Kidney (tissue), 13 donors: ENCODE measurements at regions not wholly inside any gene's neighbourhood (a gene's known extent, or its start where the extent isn't known, plus 50 kb on each side); places are given as distances from the start of the nearest gene placed in this dataset.

Experiments used
- DNase-seq, 5 donors: peaks; one replicate each; pipeline ENCODE4 v3.0.0-alpha.2; 2013 to 2020
- FAIRE-seq: peaks from 2 replicates; lab custom pipeline; 2012; peaks lifted over from hg19 to GRCh38; lab: Jason Lieb, UNC
- H3K27ac ChIP-seq, 2 donors: one replicate each; pipeline ENCODE4 v1.7.0; 2013; ENCODE audit warnings: low read depth in 2 of 2, low read length in 2 of 2, inconsistent platforms in 1 of 2
- H3K27me3 ChIP-seq: one replicate; pipeline ENCODE4 v1.7.1; 2013; ENCODE audit warnings: low read length, inconsistent platforms; ENCODE audit not compliant: control insufficient read depth, insufficient read depth
- H3K36me3 ChIP-seq, 3 donors: one replicate each; pipeline versions ENCODE4 v1.7.0 to v1.7.1; 2013; ENCODE audit warnings: low read length in 3 of 3, control low read depth in 1 of 3, inconsistent platforms in 1 of 3; ENCODE audit not compliant: insufficient read depth in 3 of 3, control insufficient read depth in 2 of 3
- H3K4me1 ChIP-seq, 3 donors: one replicate each; pipeline versions ENCODE4 v1.7.0 to v1.7.1; 2013; ENCODE audit warnings: low read length in 3 of 3, inconsistent platforms in 1 of 3, low read depth in 1 of 3; ENCODE audit not compliant: control insufficient read depth in 2 of 3, insufficient read depth in 2 of 3
- H3K4me3 ChIP-seq, 3 donors: one replicate each; pipeline versions ENCODE4 v1.7.0 to v1.8.1; 2013; ENCODE audit warnings: low read length in 3 of 3, control low read depth in 1 of 3, inconsistent platforms in 1 of 3
- H3K9ac ChIP-seq, 3 donors: one replicate each; pipeline versions ENCODE4 v1.7.0 to v1.7.1; 2013; ENCODE audit warnings: low read length in 3 of 3, control low read depth in 1 of 3, inconsistent platforms in 1 of 3
- H3K9me3 ChIP-seq, 3 donors: one replicate each; pipeline versions ENCODE4 v1.7.0 to v1.7.1; 2013; ENCODE audit warnings: low read length in 3 of 3, control low read depth in 1 of 3, inconsistent platforms in 1 of 3; ENCODE audit not compliant: control insufficient read depth in 2 of 3, insufficient read depth in 1 of 3
- intact Hi-C: fragments of 100-400 bp; cut with DNase I; formaldehyde crosslinking; loops from one replicate; pipeline ENCODE4 v1.11.1; 2022
- TF ChIP-seq, protein P1 (sequence below): IDR thresholded peaks from 3 replicates; pipeline ENCODE4 v1.5.1; 2012; ENCODE audit warnings: mild to moderate bottlenecking, moderate library complexity, borderline replicate concordance; ENCODE audit not compliant: insufficient read depth; ENCODE audit errors: extremely low read depth
- donor health status: control.
- donor health status: control.
- donor health status: control.
- donor health status: control.
- donor health status: control.
- donor health status: DM: yes; HTN: yes; CAD: no.
- donor health status: Normal renal cell carcinoma (clear cell type).

DNA sequence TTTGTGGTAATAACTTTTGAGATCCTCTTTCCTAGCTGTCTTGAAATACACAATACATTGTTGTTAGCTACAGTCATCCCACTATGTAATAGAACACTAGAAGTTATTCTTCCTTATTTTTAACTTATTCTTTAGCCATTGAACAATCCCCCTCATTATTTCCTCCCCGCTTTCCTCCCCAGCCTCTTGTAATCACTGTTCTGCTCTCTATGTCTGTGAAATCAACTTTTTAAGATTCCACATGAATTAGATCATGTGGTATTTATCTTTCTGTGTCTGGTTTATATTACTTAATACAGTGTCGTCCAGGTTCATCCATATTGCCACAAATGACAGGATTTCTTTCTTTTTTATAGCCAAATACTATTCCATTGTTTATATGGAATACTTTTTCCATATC, 72.9 kb downstream of the SLC10A2 start:
- DNase-seq = no peak
- Histone ChIP-seq H3K36me3 (no peaks in the 10 kb centered on the region), H3K4me1 (no peaks in the 10 kb centered on the region), H3K9ac (no peak overlapping the region), H3K27me3 (no peaks in the 10 kb centered on the region), H3K9me3 (no peaks in the 10 kb centered on the region), H3K27ac (no peak overlapping the region), H3K4me3 (no peak overlapping the region)
- TF ChIP-seq, protein P1, sequence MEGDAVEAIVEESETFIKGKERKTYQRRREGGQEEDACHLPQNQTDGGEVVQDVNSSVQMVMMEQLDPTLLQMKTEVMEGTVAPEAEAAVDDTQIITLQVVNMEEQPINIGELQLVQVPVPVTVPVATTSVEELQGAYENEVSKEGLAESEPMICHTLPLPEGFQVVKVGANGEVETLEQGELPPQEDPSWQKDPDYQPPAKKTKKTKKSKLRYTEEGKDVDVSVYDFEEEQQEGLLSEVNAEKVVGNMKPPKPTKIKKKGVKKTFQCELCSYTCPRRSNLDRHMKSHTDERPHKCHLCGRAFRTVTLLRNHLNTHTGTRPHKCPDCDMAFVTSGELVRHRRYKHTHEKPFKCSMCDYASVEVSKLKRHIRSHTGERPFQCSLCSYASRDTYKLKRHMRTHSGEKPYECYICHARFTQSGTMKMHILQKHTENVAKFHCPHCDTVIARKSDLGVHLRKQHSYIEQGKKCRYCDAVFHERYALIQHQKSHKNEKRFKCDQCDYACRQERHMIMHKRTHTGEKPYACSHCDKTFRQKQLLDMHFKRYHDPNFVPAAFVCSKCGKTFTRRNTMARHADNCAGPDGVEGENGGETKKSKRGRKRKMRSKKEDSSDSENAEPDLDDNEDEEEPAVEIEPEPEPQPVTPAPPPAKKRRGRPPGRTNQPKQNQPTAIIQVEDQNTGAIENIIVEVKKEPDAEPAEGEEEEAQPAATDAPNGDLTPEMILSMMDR = no peak
- intact Hi-C loops = no loop called here
- FAIRE-seq = no peak

DNA sequence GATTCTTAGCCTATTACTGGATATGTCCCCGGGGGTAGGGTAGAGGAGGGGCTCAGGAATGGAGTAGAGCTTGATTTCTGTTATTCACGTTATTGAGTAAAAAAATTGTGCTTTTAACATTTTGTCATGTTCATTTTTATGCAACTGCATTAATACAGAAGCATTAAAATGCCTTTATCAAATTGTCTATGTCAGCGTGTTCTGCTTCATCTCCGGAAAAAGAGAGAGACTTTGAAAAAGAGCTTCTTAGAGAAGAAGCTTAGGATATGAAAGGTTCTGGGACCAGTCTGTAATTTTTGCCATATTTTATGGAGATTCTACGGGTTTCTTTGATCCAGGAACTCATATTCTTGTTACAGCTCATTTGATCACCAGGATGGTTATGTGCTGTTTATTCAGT, 82.0 kb downstream of the SLC10A2 start:
- no peaks in the 10 kb centered on the region for H3K36me3 ChIP-seq
- intact Hi-C loops = no loop called here
- H3K4me1 ChIP-seq = no peaks in the 10 kb centered on the region
- FAIRE-seq = no peak
- H3K27ac ChIP-seq = no peak overlapping the region
- peaks cover 0 to 3% (median 0%) of the 10 kb centered on the region in 3 donors for H3K9me3 ChIP-seq
- TF ChIP-seq, protein P1 = no peak
- no peak overlapping the region for H3K4me3 ChIP-seq
- no peak overlapping the region for H3K9ac ChIP-seq
- DNase-seq = no peak
- H3K27me3 ChIP-seq = no peaks in the 10 kb centered on the region

DNA sequence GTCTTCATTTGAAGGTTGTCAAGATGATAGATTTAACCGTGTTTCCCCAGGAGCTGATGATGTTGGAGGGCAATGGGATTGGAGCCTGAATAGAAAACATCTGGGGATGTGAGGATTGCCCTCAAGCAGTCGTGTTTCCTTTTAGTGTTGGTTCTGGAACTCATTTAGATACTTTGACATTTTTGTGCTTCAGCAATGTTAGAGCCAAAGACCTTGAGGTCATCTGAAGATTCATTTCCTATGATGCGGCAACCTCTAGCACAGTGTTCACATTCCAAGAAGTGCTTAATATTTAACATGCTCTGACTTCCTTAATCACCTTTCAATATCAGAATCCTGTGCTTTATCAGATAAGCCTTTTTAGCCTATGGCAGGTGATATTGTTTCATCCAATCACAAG, 82.7 kb downstream of the SLC10A2 start:
- intact Hi-C loops = no loop called here
- no peak for DNase-seq

More for the DNA sequence above, 82.7 kb downstream of the SLC10A2 start:
- no peak for FAIRE-seq
- no peaks in the 10 kb centered on the region for H3K36me3 ChIP-seq
- H3K27me3 ChIP-seq = no peaks in the 10 kb centered on the region
- TF ChIP-seq, protein P1 = no peak
- no peak overlapping the region for H3K4me3 ChIP-seq
- no peaks in the 10 kb centered on the region for H3K4me1 ChIP-seq
- no peak overlapping the region for H3K27ac ChIP-seq
- peaks cover 0 to 3% (median 0%) of the 10 kb centered on the region in 3 donors for H3K9me3 ChIP-seq
- no peak overlapping the region for H3K9ac ChIP-seq
